Vagina (tissue), 2 donors: ENCODE measurements at regions not wholly inside any gene's neighbourhood (a gene's known extent, or its start where the extent isn't known, plus 50 kb on each side); places are given as distances from the start of the nearest gene placed in this dataset.

Experiments used
- DNase-seq, 2 donors: peaks; one replicate each; pipeline ENCODE4 v3.0.0-alpha.2; 2017; ENCODE audit errors: extremely low spot score in 2 of 2
- H3K27ac ChIP-seq: fragments of 200-600 bp; sonication (generic); one replicate; pipeline ENCODE4 v1.5.1; 2019
- H3K27me3 ChIP-seq: fragments of 200-600 bp; sonication (generic); one replicate; pipeline ENCODE4 v1.5.1; 2019
- H3K36me3 ChIP-seq, 2 donors: fragments of 200-600 bp; sonication (generic); one replicate each; pipeline ENCODE4 v1.5.1; 2017 to 2019
- H3K4me1 ChIP-seq: fragments of 200-600 bp; sonication (generic); one replicate; pipeline ENCODE4 v1.5.1; 2019
- H3K4me3 ChIP-seq, 2 donors: fragments of 200-600 bp; sonication (generic); 1 replicate in 1 of 2; 2 replicates in 1 of 2; pipeline ENCODE4 v1.5.1; 2016 to 2019
- H3K9me3 ChIP-seq: fragments of 200-600 bp; sonication (generic); one replicate; pipeline ENCODE4 v1.5.1; 2019
- CTCF ChIP-seq, 3 experiments: fragments of 450-650 bp in 2 of 3; fragments of 200-600 bp in 1 of 3; sonication (generic) in 1 of 3; IDR thresholded peaks; one replicate each; pipeline ENCODE4 v1.5.1; 2017 to 2019; ENCODE audit warnings: antibody characterized with exemption in 3 of 3, mild to moderate bottlenecking in 2 of 3, moderate library complexity in 2 of 3
- POLR2A ChIP-seq, 2 donors: fragments of 450-650 bp; IDR thresholded peaks; one replicate each; pipeline ENCODE4 v1.6.1; 2017; ENCODE audit warnings: antibody characterized with exemption in 2 of 2, mild to moderate bottlenecking in 2 of 2, moderate library complexity in 2 of 2
- POLR2AphosphoS5 ChIP-seq, 2 donors: sonication (generic); formaldehyde crosslinking; IDR thresholded peaks; one replicate each; pipeline ENCODE4 v1.9.0; 2017; ENCODE audit warnings: antibody characterized with exemption in 2 of 2, mild to moderate bottlenecking in 2 of 2, low read depth in 1 of 2; ENCODE audit not compliant: insufficient read depth in 1 of 2
- intact Hi-C: fragments of 100-400 bp; cut with DNase I; formaldehyde crosslinking; loops from one replicate; pipeline ENCODE4 v1.15.1; 2023

- H3K9me3 ChIP-seq: no peaks in the 10 kb centered on the region
- H3K4me3 ChIP-seq: no peak overlapping the region
- no peaks in the 10 kb centered on the region for H3K27me3 ChIP-seq
- no peaks in the 10 kb centered on the region for H3K4me1 ChIP-seq
- no peaks in the 10 kb centered on the region for H3K36me3 ChIP-seq
- TF ChIP-seq CTCF (IDR thresholded peaks at IDR 0.05) (no peak), POLR2AphosphoS5 (IDR thresholded peaks at IDR 0.05; ENCODE audit: insufficient read depth in 1 of 2, low read depth in 1 of 2) (no peak), POLR2A (IDR thresholded peaks at IDR 0.05) (no peak)
- no peak overlapping the region for H3K27ac ChIP-seq
- DNase-seq: no peak
- intact Hi-C loops: no loop called here
Measured at GRCh38 chr7:156046031-156046560, 233.8 kb upstream of the SHH start.

- Histone ChIP-seq H3K27ac (no peak overlapping the region), H3K36me3 (no peaks in the 10 kb centered on the region), H3K4me1 (no peaks in the 10 kb centered on the region), H3K9me3 (no peaks in the 10 kb centered on the region), H3K4me3 (no peak overlapping the region), H3K27me3 (no peaks in the 10 kb centered on the region)
- no peak for TF ChIP-seq CTCF (IDR thresholded peaks at IDR 0.05)
- no peak for TF ChIP-seq POLR2AphosphoS5 (IDR thresholded peaks at IDR 0.05; ENCODE audit: insufficient read depth in 1 of 2, low read depth in 1 of 2)
- no peak for TF ChIP-seq POLR2A (IDR thresholded peaks at IDR 0.05)
- no peak for DNase-seq
- intact Hi-C loops: no loop called here
Measured at GRCh38 chr7:156043416-156044178, 231.3 kb upstream of the SHH start.

GRCh38 chr7:156041398-156041797, 229.1 kb upstream of the SHH start:
- no peak overlapping the region for H3K4me3 ChIP-seq
- no peak overlapping the region for H3K27ac ChIP-seq
- H3K36me3 ChIP-seq: no peaks in the 10 kb centered on the region
- no peaks in the 10 kb centered on the region for H3K4me1 ChIP-seq
- no peak for DNase-seq
- H3K9me3 ChIP-seq: no peaks in the 10 kb centered on the region
- intact Hi-C loops: no loop called here
- TF ChIP-seq POLR2AphosphoS5 (IDR thresholded peaks at IDR 0.05; ENCODE audit: insufficient read depth in 1 of 2, low read depth in 1 of 2) (no peak), POLR2A (IDR thresholded peaks at IDR 0.05) (no peak), CTCF (IDR thresholded peaks at IDR 0.05) (no peak)
- H3K27me3 ChIP-seq: no peaks in the 10 kb centered on the region

- H3K9me3 ChIP-seq: no peaks in the 10 kb centered on the region
- no peak overlapping the region for H3K27ac ChIP-seq
- H3K4me1 ChIP-seq: no peaks in the 10 kb centered on the region
- no peaks in the 10 kb centered on the region for H3K27me3 ChIP-seq
- intact Hi-C loops: no loop called here
- H3K36me3 ChIP-seq: no peaks in the 10 kb centered on the region
- no peak overlapping the region for H3K4me3 ChIP-seq
- no peak for TF ChIP-seq POLR2A (IDR thresholded peaks at IDR 0.05)
- TF ChIP-seq CTCF (IDR thresholded peaks at IDR 0.05): no peak
- TF ChIP-seq POLR2AphosphoS5 (IDR thresholded peaks at IDR 0.05; ENCODE audit: insufficient read depth in 1 of 2, low read depth in 1 of 2): no peak
- DNase-seq: no peak
Measured at GRCh38 chr7:156039971-156040677, 227.9 kb upstream of the SHH start.

GRCh38 chr7:156039194-156039593, 226.9 kb upstream of the SHH start:
- no peak overlapping the region for H3K4me3 ChIP-seq
- intact Hi-C loops: no loop called here
- H3K36me3 ChIP-seq: no peaks in the 10 kb centered on the region
- no peaks in the 10 kb centered on the region for H3K9me3 ChIP-seq
- no peaks in the 10 kb centered on the region for H3K4me1 ChIP-seq
- H3K27ac ChIP-seq: no peak overlapping the region
- no peak for TF ChIP-seq POLR2AphosphoS5 (IDR thresholded peaks at IDR 0.05; ENCODE audit: insufficient read depth in 1 of 2, low read depth in 1 of 2)
- TF ChIP-seq POLR2A (IDR thresholded peaks at IDR 0.05): no peak
- no peak for TF ChIP-seq CTCF (IDR thresholded peaks at IDR 0.05)
- DNase-seq: no peak
- no peaks in the 10 kb centered on the region for H3K27me3 ChIP-seq
